LNCaP clone FGC (cell line): ENCODE measurements at regions not wholly inside any gene's neighbourhood (a gene's known extent, or its start where the extent isn't known, plus 50 kb on each side); places are given as distances from the start of the nearest gene placed in this dataset.

Experiments used
- DNase-seq: peaks from one replicate; pipeline ENCODE4 v3.0.0-alpha.2; 2011; ENCODE audit warnings: low read depth
- H3K4me3 ChIP-seq: 2 replicates; pipeline ENCODE4 v1.5.1; 2011; ENCODE audit warnings: mild to moderate bottlenecking, low read depth, low read length, control low read depth
- CTCF ChIP-seq: IDR thresholded peaks from 2 replicates; pipeline ENCODE4 v1.5.1; 2012; ENCODE audit warnings: mild to moderate bottlenecking; ENCODE audit not compliant: control insufficient read depth, insufficient read depth; ENCODE audit errors: extremely low read depth

DNA sequence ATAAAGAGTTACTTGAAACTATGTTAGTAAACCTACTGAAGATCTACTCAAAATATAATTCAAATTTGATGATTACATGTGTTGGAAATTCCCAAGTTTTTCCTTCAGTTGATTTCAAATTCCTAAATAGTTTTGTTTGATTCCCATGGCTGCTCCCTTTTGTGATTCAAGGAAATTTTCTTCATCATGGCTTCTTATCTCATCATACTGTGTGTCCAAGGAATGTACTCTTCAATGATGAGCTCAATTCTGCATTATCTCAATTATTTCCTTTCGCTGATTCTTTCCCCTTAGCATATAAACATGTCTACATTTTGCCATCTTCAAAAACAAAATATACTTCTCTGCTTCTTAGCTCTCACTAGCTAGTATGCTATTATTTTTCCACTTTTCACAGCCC is 460.4 kb upstream of the NAALADL2 start:
- DNase-seq: no peak
- TF ChIP-seq CTCF: no peak

GRCh38 chr3:174403831-174404230 is 455.3 kb upstream of the NAALADL2 start:
- no peak for TF ChIP-seq CTCF
- H3K4me3 ChIP-seq: no peak overlapping the region
- no peak for DNase-seq

More for the DNA sequence above, 460.4 kb upstream of the NAALADL2 start:
- no peak overlapping the region for H3K4me3 ChIP-seq

GRCh38 chr3:174408310-174408709 is 450.8 kb upstream of the NAALADL2 start:
- DNase-seq: no peak
- no peak for TF ChIP-seq CTCF
- no peak overlapping the region for H3K4me3 ChIP-seq

DNA sequence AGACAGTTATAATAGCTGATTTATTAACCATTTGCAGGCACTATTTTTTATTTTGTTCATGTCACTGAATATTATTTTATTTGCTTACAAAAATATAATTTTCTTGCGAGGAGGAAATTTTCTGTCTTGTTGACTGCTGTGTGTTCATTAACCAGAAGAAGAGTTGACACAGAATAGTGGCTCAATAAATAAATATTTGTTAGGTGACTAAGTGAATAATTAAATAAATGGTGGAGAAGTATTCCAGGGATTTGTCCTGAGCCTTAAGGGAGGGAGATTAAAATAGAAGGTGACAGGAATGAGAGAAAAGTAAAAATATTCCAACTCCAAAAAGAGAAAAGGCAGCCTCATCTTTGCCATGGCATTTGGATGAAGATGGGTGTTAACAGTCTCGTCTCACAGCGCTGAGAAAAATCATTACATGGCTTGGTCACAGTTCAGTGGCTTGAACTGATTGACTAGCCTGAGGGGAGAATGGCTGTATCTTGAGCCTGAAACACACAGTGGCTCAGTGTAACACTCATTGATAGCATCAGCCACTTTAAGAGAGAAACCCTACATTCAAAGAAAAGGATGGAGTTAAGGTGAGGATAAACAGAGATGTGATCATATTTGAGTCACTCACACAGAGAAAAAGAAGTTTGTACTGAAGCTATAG is 449.9 kb upstream of the NAALADL2 start:
- no peak overlapping the region for H3K4me3 ChIP-seq
- no peak for DNase-seq
- TF ChIP-seq CTCF: no peak

GRCh38 chr3:174413062-174413912 is 445.8 kb upstream of the NAALADL2 start:
- H3K4me3 ChIP-seq: no peak overlapping the region
- no peak for DNase-seq
- TF ChIP-seq CTCF: no peak

- no peak for TF ChIP-seq CTCF
- H3K4me3 ChIP-seq: no peak overlapping the region
- DNase-seq: no peak
These were observed 444.2 kb upstream of the NAALADL2 start for GRCh38 chr3:174414902-174415301.
